ENCODE measurements at regions not wholly inside any gene's neighbourhood (a gene's known extent, or its start where the extent isn't known, plus 50 kb on each side); places are given as distances from the start of the nearest gene placed in this dataset.
"Not testable (repeated sequence)": the region's sequence is repeated elsewhere in the genome, so short reads cannot be mapped to it uniquely, and the experiment has no call there.

- DNase-seq (ENCODE audit: low read depth, low spot score): no peak
Measured at GRCh38 chr14:42523666-42524065, 917.0 kb downstream of the LRFN5 start.

- no peak for DNase-seq (ENCODE audit: low read depth, low spot score)
Measured at GRCh38 chr14:42517806-42518500, 911.3 kb downstream of the LRFN5 start.

- DNase-seq (ENCODE audit: low read depth, low spot score): no peak
Measured at GRCh38 chr14:42513837-42514236, 907.2 kb downstream of the LRFN5 start.

- DNase-seq (ENCODE audit: low read depth, low spot score): no peak
Measured at GRCh38 chr14:42510071-42510470, 903.4 kb downstream of the LRFN5 start.

- DNase-seq (ENCODE audit: low read depth, low spot score): no peak
Measured at GRCh38 chr14:42508209-42508946, 901.7 kb downstream of the LRFN5 start.

GRCh38 chr14:42504433-42504832 is 897.8 kb downstream of the LRFN5 start:
- no peak for DNase-seq (ENCODE audit: low read depth, low spot score)

- DNase-seq (ENCODE audit: low read depth, low spot score): no peak
Measured at GRCh38 chr14:42499137-42499536, 892.5 kb downstream of the LRFN5 start.

- no peak for DNase-seq (ENCODE audit: low read depth, low spot score)
Measured at GRCh38 chr14:42490536-42490935, 883.9 kb downstream of the LRFN5 start.

- no peak for DNase-seq (ENCODE audit: low read depth, low spot score)
Measured at GRCh38 chr14:42488965-42489364, 882.3 kb downstream of the LRFN5 start.

- DNase-seq (ENCODE audit: low read depth, low spot score): not testable (repeated sequence)
Measured at GRCh38 chr14:42482345-42482971, 875.8 kb downstream of the LRFN5 start.

GRCh38 chr14:42481714-42482113 is 875.0 kb downstream of the LRFN5 start:
- DNase-seq (ENCODE audit: low read depth, low spot score): not testable (repeated sequence)

- DNase-seq (ENCODE audit: low read depth, low spot score): no peak
Measured at GRCh38 chr14:42480255-42480654, 873.6 kb downstream of the LRFN5 start.

- DNase-seq (ENCODE audit: low read depth, low spot score): peak; percentile 15
Measured at GRCh38 chr14:42475289-42475688, 868.6 kb downstream of the LRFN5 start.

GRCh38 chr14:42470427-42470719 is 863.7 kb downstream of the LRFN5 start:
- DNase-seq (ENCODE audit: low read depth, low spot score): no peak

GRCh38 chr14:42469637-42470426 is 863.2 kb downstream of the LRFN5 start:
- no peak for DNase-seq (ENCODE audit: low read depth, low spot score)

- no peak for DNase-seq (ENCODE audit: low read depth, low spot score)
Measured at GRCh38 chr14:42460673-42461072, 854.0 kb downstream of the LRFN5 start.

GRCh38 chr14:42459171-42459685 is 852.6 kb downstream of the LRFN5 start:
- no peak for DNase-seq (ENCODE audit: low read depth, low spot score)

GRCh38 chr14:42441615-42442014 is 834.9 kb downstream of the LRFN5 start:
- no peak for DNase-seq (ENCODE audit: low read depth, low spot score)

GRCh38 chr14:42437809-42438208 is 831.1 kb downstream of the LRFN5 start:
- no peak for DNase-seq (ENCODE audit: low read depth, low spot score)

GRCh38 chr14:42429401-42429800 is 822.7 kb downstream of the LRFN5 start:
- DNase-seq (ENCODE audit: low read depth, low spot score): no peak

- no peak for DNase-seq (ENCODE audit: low read depth, low spot score)
Measured at GRCh38 chr14:42428996-42429395, 822.3 kb downstream of the LRFN5 start.

- no peak for DNase-seq (ENCODE audit: low read depth, low spot score)
Measured at GRCh38 chr14:42424501-42424900, 817.8 kb downstream of the LRFN5 start.
